NB4 (cell line): ENCODE measurements at regions not wholly inside any gene's neighbourhood (a gene's known extent, or its start where the extent isn't known, plus 50 kb on each side); places are given as distances from the start of the nearest gene placed in this dataset.

ENCODE experiments used
- CTCF ChIP-seq: IDR thresholded peaks from one replicate; pipeline ENCODE4 v1.5.1; 2012; ENCODE audit warnings: low read depth, low read length
- MYC ChIP-seq: IDR thresholded peaks from 2 replicates; pipeline ENCODE4 v1.6.1; 2011; ENCODE audit warnings: low read depth, low read length
- POLR2A ChIP-seq: IDR thresholded peaks from 2 replicates; pipeline ENCODE4 v1.6.1; 2011; ENCODE audit warnings: mild to moderate bottlenecking; ENCODE audit not compliant: insufficient read length; ENCODE audit errors: extremely low read depth

GRCh38 chr4:180828455-180829018 lies 1414.7 kb upstream of the TENM3 start:
- TF ChIP-seq CTCF (peak; percentile 44), MYC (no peak), POLR2A (no peak)
